ENCODE measurements at regions not wholly inside any gene's neighbourhood (a gene's known extent, or its start where the extent isn't known, plus 50 kb on each side); places are given as distances from the start of the nearest gene placed in this dataset.
"Not testable (repeated sequence)": the region's sequence is repeated elsewhere in the genome, so short reads cannot be mapped to it uniquely, and the experiment has no call there.

DNA sequence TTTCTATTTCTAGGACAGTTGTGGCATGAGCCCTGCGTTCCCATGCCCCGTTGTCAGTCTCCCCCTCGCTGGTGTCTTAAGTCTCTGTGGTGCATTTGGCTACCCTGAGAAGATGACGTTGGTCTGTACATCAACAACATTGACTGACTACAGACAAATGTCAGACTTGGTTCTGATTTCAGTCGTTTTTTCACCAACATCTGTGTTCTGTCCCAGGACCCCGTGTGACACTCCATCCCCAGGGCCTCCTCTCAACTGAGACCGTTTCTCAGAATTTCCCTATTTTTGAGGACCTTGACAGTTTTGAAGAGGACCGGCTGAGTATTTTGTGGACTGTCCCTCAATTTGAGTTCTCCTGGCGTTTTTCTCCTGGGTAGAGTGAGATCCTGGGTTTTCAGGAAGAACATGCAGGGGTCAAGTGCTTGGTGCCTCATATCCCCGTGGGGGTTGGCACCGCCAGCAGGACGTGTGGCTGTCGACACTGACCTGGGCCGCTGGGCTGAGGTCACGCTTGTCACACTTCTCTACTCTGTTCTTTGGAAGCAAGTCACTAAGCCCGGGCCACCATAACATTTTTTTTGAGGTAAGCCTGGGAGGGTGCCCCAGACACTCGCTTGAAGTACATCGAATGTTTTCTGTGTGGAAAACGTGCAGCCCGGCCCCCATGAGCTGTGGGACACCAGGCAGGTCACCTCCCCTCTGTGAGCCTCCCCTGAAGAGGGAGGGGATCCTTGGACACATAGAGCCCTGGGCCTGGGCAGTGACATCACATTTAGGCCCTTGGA lies 114.4 kb upstream of the ZNF469 start:
- not testable (repeated sequence) for H3K4me3 ChIP-seq (ENCODE audit: low read depth, low read length)

DNA sequence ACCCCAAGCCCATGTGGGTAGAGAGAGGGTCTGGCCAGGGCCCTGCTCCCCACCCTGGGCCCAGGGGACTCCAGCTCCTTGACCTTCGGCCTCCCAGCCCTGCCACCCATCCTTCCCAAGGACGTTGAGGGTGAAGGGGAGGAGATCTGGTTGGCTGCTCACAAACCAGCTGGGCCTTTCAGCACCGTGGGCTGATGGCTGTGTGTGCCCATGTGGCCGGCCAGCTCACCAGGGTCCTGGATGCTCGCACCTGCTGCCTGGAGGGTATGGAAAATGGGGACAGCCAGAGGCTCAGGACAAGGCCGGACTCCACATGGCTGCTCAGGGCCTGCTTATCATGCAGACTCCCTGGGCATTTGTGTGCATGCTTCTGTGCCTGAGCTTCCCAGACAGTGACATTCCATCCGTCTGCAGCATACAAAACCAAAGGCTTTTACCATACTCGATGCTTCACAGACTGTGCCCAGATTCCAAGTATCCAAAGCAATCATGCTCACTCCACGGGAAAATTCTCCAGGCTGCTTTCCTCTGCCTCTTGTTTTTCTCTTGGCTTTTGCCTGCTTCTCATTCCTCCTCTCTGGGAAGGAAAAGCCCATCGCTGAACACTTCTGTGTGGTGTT lies 112.5 kb upstream of the ZNF469 start:
- H3K4me3 ChIP-seq (ENCODE audit: low read depth, low read length): not testable (repeated sequence)

DNA sequence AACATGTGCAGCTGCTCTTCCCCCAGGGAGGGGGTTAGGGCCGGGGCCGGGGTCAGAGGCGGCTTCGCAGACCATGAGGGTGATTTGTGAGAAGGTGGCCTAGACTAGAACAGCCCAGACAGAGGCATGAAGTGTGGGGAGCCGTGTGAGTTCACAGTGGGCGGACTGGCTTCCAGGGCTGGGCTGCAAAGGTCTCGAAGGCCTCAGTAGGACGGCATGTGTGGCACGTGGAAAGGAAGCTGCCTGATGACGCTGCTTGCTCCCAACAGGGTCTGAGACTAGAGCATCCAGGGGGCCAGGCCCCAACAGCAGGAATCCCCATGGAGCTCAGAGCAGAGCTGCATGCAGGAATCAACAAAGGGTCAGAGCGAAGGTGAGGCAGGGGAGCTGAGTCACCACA lies 111.5 kb upstream of the ZNF469 start:
- H3K4me3 ChIP-seq (ENCODE audit: low read depth, low read length): not testable (repeated sequence)

DNA sequence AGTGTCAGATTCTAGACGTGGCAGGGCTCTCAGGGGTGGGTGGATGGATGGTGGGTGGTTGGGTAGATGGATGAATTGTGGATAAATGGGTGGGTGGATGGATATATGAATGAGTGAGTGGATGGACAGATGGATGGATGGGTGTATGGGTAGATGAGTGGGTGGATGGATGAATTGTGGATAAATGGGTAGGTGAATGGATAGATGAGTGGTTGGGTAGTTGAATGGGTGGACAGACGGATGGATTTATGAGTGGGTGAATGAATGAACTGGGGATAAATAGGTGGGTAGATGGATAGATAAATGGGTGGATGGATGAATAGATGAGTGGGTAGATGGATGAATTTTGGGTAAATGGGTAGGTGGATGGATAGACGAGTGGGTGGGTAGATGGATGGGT lies 111.0 kb upstream of the ZNF469 start:
- not testable (repeated sequence) for H3K4me3 ChIP-seq (ENCODE audit: low read depth, low read length)

DNA sequence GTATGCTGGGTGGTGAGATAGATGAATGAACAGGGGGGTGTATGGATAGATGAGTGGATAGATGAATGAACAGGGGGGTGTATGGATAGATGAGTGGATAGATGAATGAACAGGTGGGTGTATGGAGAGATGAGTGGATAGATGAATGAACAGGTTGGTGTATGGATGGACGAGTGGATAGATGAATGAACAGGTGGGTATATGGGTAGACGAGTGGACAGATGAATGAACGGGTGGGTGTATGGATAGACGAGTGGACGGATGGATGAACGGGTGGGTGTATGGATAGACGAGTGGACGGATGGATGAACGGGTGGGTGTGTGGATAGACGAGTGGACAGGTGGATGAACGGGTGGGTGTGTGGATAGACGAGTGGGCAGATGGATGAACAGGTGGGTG lies 110.3 kb upstream of the ZNF469 start:
- H3K4me3 ChIP-seq (ENCODE audit: low read depth, low read length): not testable (repeated sequence)

DNA sequence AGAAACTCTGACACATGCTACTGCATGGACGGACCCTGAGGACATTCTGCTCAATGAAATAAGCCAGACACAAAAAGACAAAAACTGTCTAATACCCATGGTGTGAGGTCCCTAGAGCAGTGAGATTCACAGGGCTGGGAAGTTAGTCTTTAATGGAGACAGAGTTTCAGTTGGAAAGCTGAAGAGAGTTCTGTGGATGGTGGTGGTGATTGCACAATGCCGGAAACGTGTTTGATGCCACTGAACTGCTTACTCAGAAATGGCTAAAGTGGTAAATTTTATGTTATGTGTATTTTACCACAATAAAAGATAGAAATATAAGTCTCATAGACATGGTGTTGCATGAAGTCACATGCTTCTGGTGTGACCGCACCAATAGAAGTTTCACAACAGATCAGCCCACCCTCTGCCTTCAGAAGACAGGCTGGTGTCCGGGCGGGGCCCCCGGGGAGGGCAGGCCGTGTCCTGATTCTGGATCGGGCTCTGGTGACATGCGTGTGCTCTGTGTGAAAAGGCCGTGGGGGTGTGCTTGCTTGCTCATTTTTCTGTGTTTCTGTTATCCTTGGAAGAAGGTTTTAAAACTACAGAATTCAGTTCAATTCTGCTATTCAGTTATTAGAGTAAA lies 108.5 kb upstream of the ZNF469 start:
- H3K4me3 ChIP-seq (ENCODE audit: low read depth, low read length): not testable (repeated sequence)

DNA sequence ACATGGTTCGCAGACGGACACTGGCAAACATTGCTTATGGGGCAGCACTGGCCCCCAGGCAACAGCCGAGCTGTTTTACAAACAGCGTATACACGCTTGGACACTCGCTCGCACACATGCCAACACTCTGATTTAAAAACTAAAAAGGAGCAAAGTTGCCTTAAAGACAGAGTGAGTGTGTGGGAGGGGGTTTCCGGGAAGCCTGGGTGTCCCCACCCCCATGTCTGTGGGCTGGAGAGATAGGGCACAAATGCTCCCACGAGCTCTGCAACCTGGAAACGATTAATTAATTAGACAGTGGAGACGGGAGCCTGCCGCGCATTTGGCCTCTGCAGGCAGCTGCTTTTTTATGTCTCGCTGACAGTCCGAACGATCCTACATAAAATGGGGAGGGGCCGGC lies 107.9 kb upstream of the ZNF469 start:
- TF ChIP-seq, protein P1, sequence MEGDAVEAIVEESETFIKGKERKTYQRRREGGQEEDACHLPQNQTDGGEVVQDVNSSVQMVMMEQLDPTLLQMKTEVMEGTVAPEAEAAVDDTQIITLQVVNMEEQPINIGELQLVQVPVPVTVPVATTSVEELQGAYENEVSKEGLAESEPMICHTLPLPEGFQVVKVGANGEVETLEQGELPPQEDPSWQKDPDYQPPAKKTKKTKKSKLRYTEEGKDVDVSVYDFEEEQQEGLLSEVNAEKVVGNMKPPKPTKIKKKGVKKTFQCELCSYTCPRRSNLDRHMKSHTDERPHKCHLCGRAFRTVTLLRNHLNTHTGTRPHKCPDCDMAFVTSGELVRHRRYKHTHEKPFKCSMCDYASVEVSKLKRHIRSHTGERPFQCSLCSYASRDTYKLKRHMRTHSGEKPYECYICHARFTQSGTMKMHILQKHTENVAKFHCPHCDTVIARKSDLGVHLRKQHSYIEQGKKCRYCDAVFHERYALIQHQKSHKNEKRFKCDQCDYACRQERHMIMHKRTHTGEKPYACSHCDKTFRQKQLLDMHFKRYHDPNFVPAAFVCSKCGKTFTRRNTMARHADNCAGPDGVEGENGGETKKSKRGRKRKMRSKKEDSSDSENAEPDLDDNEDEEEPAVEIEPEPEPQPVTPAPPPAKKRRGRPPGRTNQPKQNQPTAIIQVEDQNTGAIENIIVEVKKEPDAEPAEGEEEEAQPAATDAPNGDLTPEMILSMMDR (IDR thresholded peaks at IDR 0.05; ENCODE audit: borderline replicate concordance, insufficient read depth, low read depth, low read length): no peak
- H3K4me3 ChIP-seq (ENCODE audit: low read depth, low read length): no peak overlapping the region

DNA sequence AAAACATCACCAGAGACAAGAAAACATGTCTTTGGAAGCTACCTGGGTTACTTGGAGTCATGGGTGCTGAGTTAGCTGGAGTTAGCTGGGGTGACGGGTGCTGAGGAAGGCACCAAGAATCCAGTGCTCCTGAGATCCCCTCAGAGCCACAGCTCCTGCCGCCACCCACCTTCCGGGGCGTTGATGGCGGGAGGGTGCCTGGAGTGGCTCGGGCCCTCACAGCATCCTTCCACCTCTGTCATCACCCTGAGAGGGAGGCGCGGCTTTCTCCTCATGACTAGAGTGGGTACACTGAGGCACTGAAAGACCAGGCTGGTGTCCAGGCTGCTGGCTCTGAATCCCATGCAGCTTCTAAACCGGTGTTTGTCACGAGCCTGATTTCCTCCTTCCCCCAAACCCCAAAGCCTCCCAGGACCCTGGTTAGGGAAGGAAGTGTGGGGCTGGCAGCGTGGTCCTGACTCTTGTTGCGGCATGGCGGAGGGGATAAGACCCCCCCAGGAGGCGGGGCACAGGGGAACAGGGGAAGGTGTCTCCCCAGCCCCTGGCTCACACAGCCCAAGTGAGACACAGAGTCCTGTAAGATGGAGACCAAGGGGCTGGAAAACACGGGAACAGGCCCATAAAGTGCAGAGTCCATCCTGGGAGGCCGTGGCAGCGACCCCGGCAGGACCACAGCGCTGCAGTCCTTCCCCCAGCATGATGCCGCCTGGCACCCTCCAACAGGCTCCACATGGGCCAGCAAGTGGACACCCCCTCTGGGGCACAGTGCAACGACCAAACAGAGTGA lies 107.2 kb upstream of the ZNF469 start:
- not testable (repeated sequence) for H3K4me3 ChIP-seq (ENCODE audit: low read depth, low read length)

DNA sequence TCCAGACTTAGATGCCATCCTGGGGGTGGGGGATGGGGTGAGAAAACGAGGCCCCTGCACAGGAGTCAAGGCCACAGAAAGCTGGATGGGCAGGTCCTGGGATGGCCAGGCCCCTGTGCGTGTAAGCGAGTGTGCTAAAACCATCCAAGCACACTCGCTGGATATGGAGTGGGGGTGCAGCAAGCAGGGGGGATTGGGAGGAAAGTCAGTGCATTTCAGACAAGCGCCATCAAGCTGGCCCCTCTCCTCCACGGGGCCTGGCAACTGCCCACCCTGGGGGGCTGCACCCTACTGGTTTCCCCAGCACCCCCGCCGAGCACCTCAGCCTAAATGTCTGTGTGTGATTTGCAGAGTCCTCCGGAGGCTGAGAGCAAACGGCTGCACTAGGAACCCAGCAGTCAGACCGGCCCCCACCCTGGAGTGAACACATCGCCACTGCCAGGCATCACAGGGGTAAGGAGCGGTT lies 106.6 kb upstream of the ZNF469 start:
- H3K4me3 ChIP-seq (ENCODE audit: low read depth, low read length): not testable (repeated sequence)

DNA sequence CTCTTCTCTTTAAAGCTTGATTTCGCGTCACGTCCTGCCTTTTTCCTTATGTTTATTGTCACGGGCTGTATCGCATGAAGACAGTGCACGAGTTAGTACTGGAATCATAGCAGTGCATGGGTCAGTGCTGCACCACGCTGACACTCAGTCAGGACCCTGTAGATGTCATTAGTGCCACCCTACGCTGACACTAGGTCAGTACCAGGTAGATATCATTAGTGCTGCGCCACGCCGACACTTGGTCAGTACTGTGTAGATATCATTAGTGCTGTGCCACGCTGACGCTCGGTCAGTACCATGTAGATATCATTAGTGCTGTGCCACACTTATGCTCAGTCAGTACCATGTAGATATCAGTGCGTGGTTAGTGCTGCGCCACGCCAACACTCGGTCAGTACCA lies 106.2 kb upstream of the ZNF469 start:
- TF ChIP-seq, protein P1 (IDR thresholded peaks at IDR 0.05; ENCODE audit: borderline replicate concordance, insufficient read depth, low read depth, low read length): no peak

DNA sequence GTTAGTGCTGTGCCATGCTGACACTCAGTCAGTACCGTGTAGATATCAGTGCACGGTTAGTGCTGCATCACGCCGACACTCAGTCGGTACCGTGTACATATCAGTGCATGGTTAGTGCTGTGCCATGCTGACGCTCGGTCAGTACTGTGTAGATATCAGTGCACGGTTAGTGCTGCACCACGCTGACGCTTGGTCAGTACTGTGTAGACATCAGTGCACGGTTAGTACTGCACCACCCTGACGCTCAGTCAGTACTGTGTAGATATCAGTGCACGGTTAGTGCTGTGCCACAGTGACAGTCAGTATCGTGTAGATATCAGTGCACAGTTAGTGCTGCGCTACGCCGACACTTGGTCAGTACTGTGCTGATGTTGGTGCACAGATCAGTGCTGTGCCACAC lies 102.8 kb upstream of the ZNF469 start:
- TF ChIP-seq, protein P1 (IDR thresholded peaks at IDR 0.05; ENCODE audit: borderline replicate concordance, insufficient read depth, low read depth, low read length): no peak
- H3K4me3 ChIP-seq (ENCODE audit: low read depth, low read length): no peak overlapping the region

More for the DNA sequence above, 106.2 kb upstream of the ZNF469 start:
- H3K4me3 ChIP-seq (ENCODE audit: low read depth, low read length): no peak overlapping the region

All from GM12875 (cell line).